NT2/D1 (cell line): ENCODE measurements at regions not wholly inside any gene's neighbourhood (a gene's known extent, or its start where the extent isn't known, plus 50 kb on each side); places are given as distances from the start of the nearest gene placed in this dataset.

Experiments used
- YY1 ChIP-seq: IDR thresholded peaks from 2 replicates; pipeline ENCODE4 v1.6.1; 2011; ENCODE audit not compliant: insufficient read length, insufficient read depth
- ZNF274 ChIP-seq: IDR thresholded peaks from 2 replicates; pipeline ENCODE4 v1.6.1; 2011; ENCODE audit warnings: mild to moderate bottlenecking, low read depth, low read length

DNA sequence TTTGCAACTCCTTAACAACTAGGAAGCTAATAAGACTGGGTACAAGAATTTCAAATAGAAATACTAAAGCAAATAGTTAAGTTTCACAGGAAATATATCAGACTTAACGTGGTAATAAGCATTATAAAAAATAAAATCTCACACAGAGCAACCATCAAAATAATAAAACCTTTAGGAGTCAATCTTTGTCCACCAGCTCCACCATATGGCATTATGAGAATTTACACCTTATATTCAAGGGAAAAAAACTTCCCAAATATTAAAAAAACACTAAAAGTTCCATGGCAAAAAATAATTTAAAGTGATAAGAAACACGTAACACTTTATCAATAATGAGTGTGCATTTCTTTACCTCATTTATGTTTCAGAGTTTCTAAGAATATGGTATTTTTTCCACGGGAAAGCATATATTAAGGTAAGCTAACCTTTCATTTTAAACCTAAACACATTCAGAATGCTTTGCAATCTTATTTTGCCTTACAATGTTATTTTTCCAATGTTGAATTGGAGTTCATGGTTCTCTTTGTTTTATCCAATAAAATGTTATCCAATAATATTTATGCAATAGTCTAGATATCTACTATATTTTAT lies 423.2 kb upstream of the SGCG start:
- TF ChIP-seq ZNF274 (no peak), YY1 (no peak)
